Mesenteric fat pad (tissue), 1 donor: ENCODE measurements at regions not wholly inside any gene's neighbourhood (a gene's known extent, or its start where the extent isn't known, plus 50 kb on each side); places are given as distances from the start of the nearest gene placed in this dataset.
A peak's percentile ranks its signal among the peaks of the same experiment; 100 is the strongest.

Experiments used
- DNase-seq: peaks from one replicate; pipeline ENCODE4 v3.0.0-alpha.2; 2020; ENCODE audit warnings: low spot score
- donor health status: DM: yes; HTN: yes; CAD: no.

DNA sequence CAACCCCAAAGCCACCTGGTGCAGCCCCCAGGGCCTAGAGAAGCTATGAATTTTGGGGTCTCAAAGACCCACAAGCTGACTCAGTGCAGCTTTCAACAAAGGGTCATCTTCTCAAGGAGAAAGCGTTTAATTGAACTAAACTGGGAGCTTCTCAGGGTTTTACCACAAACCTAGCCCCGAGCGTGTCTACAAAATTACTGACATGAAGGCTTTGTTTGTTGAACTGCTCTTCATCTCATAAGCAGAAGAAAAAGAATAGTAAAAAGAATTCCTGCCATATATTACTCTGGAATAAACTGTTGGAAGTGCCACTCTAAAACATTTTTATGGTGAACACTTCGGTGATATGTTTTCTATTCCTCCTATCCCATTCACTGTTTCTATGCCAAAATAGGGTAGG is 50.8 kb upstream of the INCENP start:
- no peak for DNase-seq

DNA sequence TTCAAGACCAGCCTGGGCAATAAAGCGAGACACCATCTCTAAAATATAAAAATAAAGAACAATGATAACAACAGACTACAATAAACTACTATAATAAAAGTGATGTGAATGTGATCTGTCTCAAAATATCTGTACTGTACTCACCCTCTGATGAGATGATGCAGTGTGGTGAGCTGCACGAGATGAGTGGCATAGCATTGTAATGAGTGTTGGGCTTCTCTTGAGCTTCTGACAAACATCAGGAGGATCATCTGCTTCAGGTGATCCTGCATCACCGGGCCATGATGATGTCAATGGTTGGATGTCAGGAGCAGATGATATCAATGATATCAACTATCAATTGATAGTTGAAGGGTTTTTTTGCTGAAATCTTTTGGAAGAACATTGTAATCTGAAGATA is 52.4 kb upstream of the INCENP start:
- DNase-seq, result no peak

GRCh38 chr11:62069986-62070919 is 53.6 kb upstream of the INCENP start:
- peak; percentile 41 for DNase-seq

- DNase-seq, result peak; percentile 53
Observed at GRCh38 chr11:62069374-62069773, 54.4 kb upstream of the INCENP start.

- peak; percentile 51 for DNase-seq
Observed at GRCh38 chr11:62068730-62069129, 55.1 kb upstream of the INCENP start.

- DNase-seq, result peak; percentile 2
Observed at GRCh38 chr11:62067741-62068140, 56.1 kb upstream of the INCENP start.

GRCh38 chr11:62064221-62064620 is 59.6 kb upstream of the INCENP start:
- DNase-seq, result peak; percentile 14

GRCh38 chr11:62062223-62062861 is 61.5 kb upstream of the INCENP start:
- DNase-seq, result peak; percentile 41

GRCh38 chr11:62061356-62062222 is 62.2 kb upstream of the INCENP start:
- peak; percentile 35 for DNase-seq

DNA sequence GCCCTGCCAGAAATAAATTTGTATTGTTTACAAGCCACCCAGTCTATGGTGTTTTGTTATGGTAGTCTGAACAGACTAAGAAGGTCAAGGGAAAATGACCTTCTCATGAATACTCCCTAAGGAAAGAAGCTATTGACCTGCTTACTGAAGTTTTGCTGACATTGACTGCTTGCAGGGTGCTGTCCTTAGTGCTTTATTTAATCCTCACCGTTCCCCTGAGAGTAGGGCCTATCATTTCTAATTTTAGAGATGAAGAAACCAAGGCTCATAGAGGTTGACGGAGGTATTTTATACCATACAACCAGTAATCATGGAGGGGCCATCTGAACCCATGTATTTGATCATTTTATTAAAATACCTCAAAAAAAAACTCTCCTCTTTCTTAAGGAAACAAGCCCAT is 66.7 kb upstream of the INCENP start:
- DNase-seq, result no peak

DNA sequence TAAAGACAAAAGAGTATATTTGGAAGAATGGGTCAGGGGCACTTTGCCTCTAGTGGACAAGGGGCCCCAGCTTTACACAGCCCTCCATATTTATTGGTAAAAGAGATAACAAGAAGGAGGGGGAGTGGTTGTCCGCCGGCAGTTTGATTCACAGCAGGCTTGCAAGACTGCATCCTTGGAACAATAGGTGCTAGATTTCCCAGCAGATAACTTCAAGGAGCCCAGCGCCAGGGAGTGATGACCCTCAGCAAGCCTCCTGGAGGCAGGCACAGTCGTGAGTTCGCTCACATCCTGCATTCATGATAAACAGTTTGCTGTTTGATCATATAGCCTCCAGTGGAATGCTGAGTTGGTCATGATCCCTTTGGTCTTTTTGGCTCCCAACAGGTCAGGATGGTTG is 67.8 kb upstream of the INCENP start:
- no peak for DNase-seq

- DNase-seq, result no peak
Observed at GRCh38 chr11:62054484-62055121, 69.2 kb upstream of the INCENP start.

- no peak for DNase-seq
Observed at GRCh38 chr11:62054081-62054480, 69.7 kb upstream of the INCENP start.

- no peak for DNase-seq
Observed at GRCh38 chr11:62050716-62051115, 73.1 kb upstream of the INCENP start.

- no peak for DNase-seq
Observed at GRCh38 chr11:62048100-62048499, 75.7 kb upstream of the INCENP start.

DNA sequence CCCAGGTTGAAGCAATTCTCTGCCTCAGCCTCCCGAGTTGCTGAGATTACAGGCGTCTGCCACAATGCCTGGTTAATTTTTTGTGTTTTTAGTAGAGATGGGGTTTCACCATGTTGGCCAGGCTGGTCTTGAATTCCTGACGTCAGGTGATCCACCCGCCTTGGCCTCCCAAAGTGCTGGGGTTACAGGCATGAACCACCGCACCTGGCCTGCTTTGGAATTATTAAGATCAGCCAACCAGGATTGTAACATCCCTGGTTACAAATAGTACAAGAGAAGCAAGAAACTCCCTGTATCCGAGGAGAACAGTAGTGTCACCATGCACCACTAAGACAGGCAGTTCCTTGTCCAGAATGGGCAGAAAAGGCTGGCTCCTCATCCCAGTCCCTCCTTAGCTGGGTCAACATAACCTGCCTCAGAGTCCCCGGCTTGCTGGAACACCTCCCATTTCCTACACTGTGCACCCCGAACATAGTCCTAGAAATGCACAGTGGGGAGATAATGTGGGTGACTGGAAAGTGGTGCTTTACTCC is 77.2 kb upstream of the INCENP start:
- no peak for DNase-seq

GRCh38 chr11:62044639-62045121 is 77.2 kb upstream of the FTH1 start:
- DNase-seq, result no peak

- no peak for DNase-seq
Observed at GRCh38 chr11:62035293-62035692, 67.9 kb upstream of the FTH1 start.

DNA sequence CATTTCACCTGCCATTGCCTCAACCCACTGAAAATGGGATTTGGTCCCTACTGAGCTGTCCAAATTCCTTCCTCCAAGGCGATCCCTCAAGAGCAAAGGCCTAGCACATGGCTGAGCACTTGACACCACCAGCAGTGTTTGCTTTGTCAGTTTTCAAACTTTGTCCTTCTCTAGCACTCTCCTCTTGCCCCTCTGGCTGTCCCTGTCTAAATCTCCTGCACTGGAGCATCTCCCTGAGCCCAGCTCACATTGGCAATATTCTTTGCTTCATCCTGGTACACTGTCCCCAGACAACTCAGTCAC is 66.6 kb upstream of the FTH1 start:
- no peak for DNase-seq

DNA sequence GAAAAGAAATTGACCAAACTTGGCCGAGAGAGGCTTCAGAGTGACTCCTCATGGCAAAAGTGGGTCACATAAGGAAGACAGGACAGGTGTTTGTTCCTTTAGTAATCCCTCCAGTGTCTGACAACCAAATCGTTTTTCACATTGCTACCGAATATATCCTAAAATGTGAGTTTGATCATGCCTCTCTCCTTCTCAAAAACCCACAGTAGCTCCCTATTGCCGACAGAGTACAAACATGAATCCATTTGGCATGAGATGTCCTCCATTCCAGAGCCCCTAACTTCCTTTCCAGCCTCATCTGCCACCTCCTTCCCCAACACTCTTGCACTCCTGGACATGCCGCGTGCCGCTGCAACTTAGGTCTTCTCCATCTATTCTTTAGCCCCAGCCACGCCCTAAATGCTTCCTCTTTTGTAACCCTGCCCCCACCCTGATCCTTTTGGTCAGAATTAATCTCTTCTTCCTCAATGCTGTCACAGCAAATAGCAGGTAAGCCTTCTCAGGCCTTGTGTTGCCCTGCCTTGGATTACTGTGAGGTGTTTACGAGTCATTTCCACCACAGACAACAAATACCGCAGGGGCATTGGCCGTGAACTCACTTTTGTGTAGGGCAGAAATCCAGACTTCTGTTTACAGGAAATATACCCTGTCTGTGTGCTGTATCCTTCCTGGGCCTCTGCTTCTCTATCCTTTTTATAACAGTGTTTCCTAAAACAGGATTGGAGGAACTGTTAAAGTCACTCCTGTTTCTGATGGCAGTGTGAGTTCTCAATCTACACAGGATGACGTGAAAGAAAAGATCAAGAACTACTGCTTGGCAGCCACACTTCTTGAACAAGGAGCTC is 66.0 kb upstream of the FTH1 start:
- DNase-seq, result no peak
